PFSK-1 (cell line): ENCODE measurements at regions not wholly inside any gene's neighbourhood (a gene's known extent, or its start where the extent isn't known, plus 50 kb on each side); places are given as distances from the start of the nearest gene placed in this dataset.

Experiments
- FOXP2 ChIP-seq: optimal IDR thresholded peaks from 2 replicates; pipeline ENCODE3; 2011; ENCODE audit warnings: borderline replicate concordance, control low read depth, inconsistent platforms; ENCODE audit not compliant: insufficient read depth; ENCODE audit errors: extremely low read length, extremely low read depth
- POLR2AphosphoS5 ChIP-seq: IDR thresholded peaks from 2 replicates; pipeline ENCODE4 v1.6.1; 2012; ENCODE audit warnings: low read depth, mild to moderate bottlenecking, control low read depth, low read length, moderate library complexity
- REST ChIP-seq, 2 experiments: IDR thresholded peaks; 2 replicates each; pipeline versions ENCODE4 v1.6.1 to v1.8.0; 2011 to 2012; ENCODE audit warnings: low read depth in 2 of 2, low read length in 2 of 2, control low read depth in 1 of 2, inconsistent platforms in 1 of 2, mild to moderate bottlenecking in 1 of 2, moderate library complexity in 1 of 2; ENCODE audit not compliant: insufficient read depth in 1 of 2
- SIN3A ChIP-seq: IDR thresholded peaks from 2 replicates; pipeline ENCODE4 v1.6.1; 2012; ENCODE audit warnings: mild to moderate bottlenecking, low read length, moderate library complexity, borderline replicate concordance; ENCODE audit not compliant: insufficient read depth
- TAF1 ChIP-seq: IDR thresholded peaks from 2 replicates; pipeline ENCODE4 v1.6.1; 2012; ENCODE audit warnings: low read length, control low read depth, borderline replicate concordance; ENCODE audit not compliant: insufficient read depth

- TF ChIP-seq FOXP2: no peak
- TF ChIP-seq TAF1: no peak
- TF ChIP-seq REST (IDR thresholded peaks at IDR 0.05; ENCODE audit: insufficient read depth in 1 of 2, low read depth in 2 of 2, low read length in 2 of 2): no peak
- TF ChIP-seq SIN3A: no peak
- TF ChIP-seq POLR2AphosphoS5: no peak
Measured at GRCh38 chr13:105063676-105064075, 1471.8 kb downstream of the EFNB2 start.

GRCh38 chr13:105059786-105060185, 1475.7 kb downstream of the EFNB2 start:
- TF ChIP-seq POLR2AphosphoS5: no peak
- TF ChIP-seq REST (IDR thresholded peaks at IDR 0.05; ENCODE audit: insufficient read depth in 1 of 2, low read depth in 2 of 2, low read length in 2 of 2): no peak
- TF ChIP-seq TAF1: no peak
- no peak for TF ChIP-seq SIN3A
- no peak for TF ChIP-seq FOXP2

- TF ChIP-seq SIN3A: no peak
- TF ChIP-seq FOXP2: no peak
- no peak for TF ChIP-seq TAF1
- TF ChIP-seq POLR2AphosphoS5: no peak
Measured at GRCh38 chr13:105058517-105058916, 1476.9 kb downstream of the EFNB2 start.

GRCh38 chr13:105052711-105053110, 1482.8 kb downstream of the EFNB2 start:
- no peak for TF ChIP-seq TAF1
- no peak for TF ChIP-seq FOXP2
- TF ChIP-seq SIN3A: no peak
- TF ChIP-seq POLR2AphosphoS5: no peak
- TF ChIP-seq REST (IDR thresholded peaks at IDR 0.05; ENCODE audit: insufficient read depth in 1 of 2, low read depth in 2 of 2, low read length in 2 of 2): no peak

- TF ChIP-seq POLR2AphosphoS5 (no peak), SIN3A (no peak)
Measured at GRCh38 chr13:105050686-105051085, 1484.8 kb downstream of the EFNB2 start.

GRCh38 chr13:105048677-105049076, 1486.8 kb downstream of the EFNB2 start:
- TF ChIP-seq POLR2AphosphoS5 (no peak), REST (IDR thresholded peaks at IDR 0.05; ENCODE audit: insufficient read depth in 1 of 2, low read depth in 2 of 2, low read length in 2 of 2) (no peak), TAF1 (no peak), SIN3A (no peak), FOXP2 (no peak)
